WTC11 (cell line): ENCODE measurements at regions not wholly inside any gene's neighbourhood (a gene's known extent, or its start where the extent isn't known, plus 50 kb on each side); places are given as distances from the start of the nearest gene placed in this dataset.

ENCODE experiments used
- ATAC-seq: fragments of 200-7000 bp; cut with Tn5 transposase; 2 replicates; pipeline ENCODE4 v1.10.0; 2021; ENCODE audit warnings: mild to moderate bottlenecking, moderate library complexity
- CTCF ChIA-PET: fragments of 300-600 bp; sonication (Branson Sonifier 250); formaldehyde crosslinking; loops from one replicate; lab custom pipeline; 2021; ENCODE audit warnings: antibody characterized with exemption; lab: Charles Lee
- POLR2A ChIA-PET: fragments of 350-600 bp; sonication (Branson Sonifier 250); formaldehyde crosslinking; loops from one replicate; lab custom pipeline; 2021; ENCODE audit warnings: antibody characterized with exemption; lab: Charles Lee
- DNase-seq: peaks from one replicate; pipeline ENCODE4 v3.0.0; 2021; ENCODE audit warnings: low spot score
- H3K27ac Mint-ChIP-seq: 2 replicates; pipeline ENCODE4 v1.8.0; 2021; ENCODE audit warnings: mixed read lengths
- H3K27me3 Mint-ChIP-seq: 2 replicates; pipeline ENCODE4 v1.8.0; 2021; ENCODE audit warnings: low read depth, mild to moderate bottlenecking, moderate library complexity, mixed read lengths
- H3K36me3 Mint-ChIP-seq: 2 replicates; pipeline ENCODE4 v1.8.0; 2021; ENCODE audit warnings: mixed read lengths
- H3K4me1 Mint-ChIP-seq: 2 replicates; pipeline ENCODE4 v1.8.0; 2022; ENCODE audit warnings: mixed read lengths
- H3K4me3 Mint-ChIP-seq: 2 replicates; pipeline ENCODE4 v1.8.0; 2021; ENCODE audit warnings: mild to moderate bottlenecking, moderate library complexity, mixed read lengths
- H3K9me3 Mint-ChIP-seq: 2 replicates; pipeline ENCODE4 v1.8.0; 2021; ENCODE audit warnings: mixed read lengths
- ATF2 ChIP-seq: sonication (generic); formaldehyde crosslinking; IDR thresholded peaks from 2 replicates; pipeline ENCODE4 v1.8.1; 2022; ENCODE audit warnings: low read depth, missing genetic modification reagents, borderline replicate concordance
- ATF3 ChIP-seq: sonication (generic); formaldehyde crosslinking; conservative IDR thresholded peaks from 2 replicates; pipeline ENCODE4 v1.8.1; 2022; ENCODE audit warnings: mild to moderate bottlenecking, missing genetic modification reagents
- CREB1 ChIP-seq: sonication (generic); formaldehyde crosslinking; IDR thresholded peaks from 2 replicates; pipeline ENCODE4 v1.8.0; 2023; ENCODE audit warnings: mild to moderate bottlenecking, missing genetic modification reagents
- CREM ChIP-seq: sonication (generic); formaldehyde crosslinking; IDR thresholded peaks from 2 replicates; pipeline ENCODE4 v1.8.1; 2022; ENCODE audit warnings: mild to moderate bottlenecking, missing genetic modification reagents, moderate library complexity
- GTF2I ChIP-seq: fragments of 250-450 bp; sonication (Bioruptor Pico); conservative IDR thresholded peaks from 2 replicates; pipeline ENCODE4 v1.4.0; 2021; ENCODE audit warnings: mild to moderate bottlenecking
- JUN ChIP-seq: sonication (generic); formaldehyde crosslinking; IDR thresholded peaks from 2 replicates; pipeline ENCODE4 v1.8.0; 2023; ENCODE audit warnings: mild to moderate bottlenecking, missing genetic modification reagents
- MXD4 ChIP-seq: fragments of 250-450 bp; sonication (Bioruptor Pico); IDR thresholded peaks from 2 replicates; pipeline ENCODE4 v1.8.0; 2021; ENCODE audit warnings: mild to moderate bottlenecking, moderate library complexity, borderline replicate concordance
- NR1H2 ChIP-seq: sonication (generic); formaldehyde crosslinking; IDR thresholded peaks from 2 replicates; pipeline ENCODE4 v1.9.0; 2021; ENCODE audit warnings: mild to moderate bottlenecking, moderate library complexity, missing genetic modification reagents
- NR3C1 ChIP-seq: sonication (generic); formaldehyde crosslinking; conservative IDR thresholded peaks from 2 replicates; pipeline ENCODE4 v1.8.1; 2023; ENCODE audit warnings: low read depth, mild to moderate bottlenecking, missing genetic modification reagents
- OVOL2 ChIP-seq: fragments of 250-450 bp; sonication (Bioruptor Pico); IDR thresholded peaks from 2 replicates; pipeline ENCODE4 v1.9.0; 2021; ENCODE audit warnings: mild to moderate bottlenecking, borderline replicate concordance
- RORB ChIP-seq: fragments of 250-450 bp; sonication (Bioruptor Pico); IDR thresholded peaks from 2 replicates; pipeline ENCODE4 v1.9.0; 2021; ENCODE audit warnings: mild to moderate bottlenecking
- TP53 ChIP-seq: sonication (generic); formaldehyde crosslinking; IDR thresholded peaks from 2 replicates; pipeline ENCODE4 v1.8.1; 2023; ENCODE audit warnings: mild to moderate bottlenecking, missing genetic modification reagents
- USF1 ChIP-seq: sonication (generic); formaldehyde crosslinking; IDR thresholded peaks from 2 replicates; pipeline ENCODE4 v1.8.0; 2022; ENCODE audit warnings: mild to moderate bottlenecking, missing genetic modification reagents
- ZBTB43 ChIP-seq: sonication (generic); formaldehyde crosslinking; IDR thresholded peaks from 2 replicates; pipeline ENCODE4 v1.8.1; 2023; ENCODE audit warnings: mild to moderate bottlenecking, missing genetic modification reagents
- ZNF671 ChIP-seq: fragments of 250-450 bp; sonication (Bioruptor Pico); IDR thresholded peaks from 2 replicates; pipeline ENCODE4 v1.8.0; 2021; ENCODE audit warnings: mild to moderate bottlenecking
- TF ChIP-seq, protein P1 (sequence below): fragments of 250-450 bp; sonication (Bioruptor Pico); IDR thresholded peaks from 2 replicates; pipeline ENCODE4 v1.9.0; 2021; ENCODE audit warnings: mild to moderate bottlenecking, borderline replicate concordance
- TF ChIP-seq, protein P2 (sequence below): fragments of 250-450 bp; sonication (Bioruptor Pico); conservative IDR thresholded peaks from 2 replicates; pipeline ENCODE4 v1.9.0; 2021; ENCODE audit warnings: mild to moderate bottlenecking
- TF ChIP-seq, protein P3 (sequence below): sonication (generic); formaldehyde crosslinking; IDR thresholded peaks from 2 replicates; pipeline ENCODE4 v1.8.1; 2023; ENCODE audit warnings: mild to moderate bottlenecking, missing genetic modification reagents, moderate library complexity
- TF ChIP-seq, protein P4 (sequence below): fragments of 250-450 bp; sonication (Bioruptor Pico); IDR thresholded peaks from 2 replicates; pipeline ENCODE4 v1.9.0; 2021; ENCODE audit warnings: moderate library complexity, mild to moderate bottlenecking, inconsistent platforms, borderline replicate concordance
- TF ChIP-seq, protein P5 (sequence below): sonication (generic); formaldehyde crosslinking; IDR thresholded peaks from 2 replicates; pipeline ENCODE4 v1.8.0; 2023; ENCODE audit warnings: mild to moderate bottlenecking, missing genetic modification reagents

- no peak for TF ChIP-seq ZNF671
- TF ChIP-seq CREB1 (CRISPR knock-in tag): no peak
- TF ChIP-seq ATF2: no peak
Measured at GRCh38 chr1:58895082-58895481, 111.2 kb upstream of the JUN start (continued).

GRCh38 chr1:58895559-58896145 is 111.8 kb upstream of the JUN start:
- H3K27me3 Mint-ChIP-seq: no peaks in the 10 kb centered on the region; the same call in 1 of the 2 replicates
- H3K4me1 Mint-ChIP-seq: peaks cover 12% of the 10 kb centered on the region
- peaks cover 4% of the 10 kb centered on the region; the same call in 1 of the 2 replicates for H3K9me3 Mint-ChIP-seq
- DNase-seq: no peak
- no peaks in the 10 kb centered on the region for H3K36me3 Mint-ChIP-seq
- CTCF ChIA-PET: interaction anchor here (0.5 kb wide), 1 partner anchor 629 kb away, joined by 4 read pairs; no protein-coding TSS in a partner anchor
- POLR2A ChIA-PET: no interaction called here
- H3K4me3 Mint-ChIP-seq: no peak overlapping the region
- H3K27ac Mint-ChIP-seq: no peak overlapping the region
- ATAC-seq: no peak
- TF ChIP-seq CREM (CRISPR knock-in tag) (no peak), NR1H2 (CRISPR knock-in tag) (no peak), USF1 (no peak), JUN (CRISPR knock-in tag) (no peak), RORB (CRISPR knock-in tag) (no peak), ZBTB43 (no peak), OVOL2 (CRISPR knock-in tag) (no peak), NR3C1 (CRISPR knock-in tag) (no peak), ATF3 (CRISPR knock-in tag) (no peak), MXD4 (CRISPR knock-in tag) (no peak), TP53 (CRISPR knock-in tag) (no peak), GTF2I (no peak)
- TF ChIP-seq, protein P1, sequence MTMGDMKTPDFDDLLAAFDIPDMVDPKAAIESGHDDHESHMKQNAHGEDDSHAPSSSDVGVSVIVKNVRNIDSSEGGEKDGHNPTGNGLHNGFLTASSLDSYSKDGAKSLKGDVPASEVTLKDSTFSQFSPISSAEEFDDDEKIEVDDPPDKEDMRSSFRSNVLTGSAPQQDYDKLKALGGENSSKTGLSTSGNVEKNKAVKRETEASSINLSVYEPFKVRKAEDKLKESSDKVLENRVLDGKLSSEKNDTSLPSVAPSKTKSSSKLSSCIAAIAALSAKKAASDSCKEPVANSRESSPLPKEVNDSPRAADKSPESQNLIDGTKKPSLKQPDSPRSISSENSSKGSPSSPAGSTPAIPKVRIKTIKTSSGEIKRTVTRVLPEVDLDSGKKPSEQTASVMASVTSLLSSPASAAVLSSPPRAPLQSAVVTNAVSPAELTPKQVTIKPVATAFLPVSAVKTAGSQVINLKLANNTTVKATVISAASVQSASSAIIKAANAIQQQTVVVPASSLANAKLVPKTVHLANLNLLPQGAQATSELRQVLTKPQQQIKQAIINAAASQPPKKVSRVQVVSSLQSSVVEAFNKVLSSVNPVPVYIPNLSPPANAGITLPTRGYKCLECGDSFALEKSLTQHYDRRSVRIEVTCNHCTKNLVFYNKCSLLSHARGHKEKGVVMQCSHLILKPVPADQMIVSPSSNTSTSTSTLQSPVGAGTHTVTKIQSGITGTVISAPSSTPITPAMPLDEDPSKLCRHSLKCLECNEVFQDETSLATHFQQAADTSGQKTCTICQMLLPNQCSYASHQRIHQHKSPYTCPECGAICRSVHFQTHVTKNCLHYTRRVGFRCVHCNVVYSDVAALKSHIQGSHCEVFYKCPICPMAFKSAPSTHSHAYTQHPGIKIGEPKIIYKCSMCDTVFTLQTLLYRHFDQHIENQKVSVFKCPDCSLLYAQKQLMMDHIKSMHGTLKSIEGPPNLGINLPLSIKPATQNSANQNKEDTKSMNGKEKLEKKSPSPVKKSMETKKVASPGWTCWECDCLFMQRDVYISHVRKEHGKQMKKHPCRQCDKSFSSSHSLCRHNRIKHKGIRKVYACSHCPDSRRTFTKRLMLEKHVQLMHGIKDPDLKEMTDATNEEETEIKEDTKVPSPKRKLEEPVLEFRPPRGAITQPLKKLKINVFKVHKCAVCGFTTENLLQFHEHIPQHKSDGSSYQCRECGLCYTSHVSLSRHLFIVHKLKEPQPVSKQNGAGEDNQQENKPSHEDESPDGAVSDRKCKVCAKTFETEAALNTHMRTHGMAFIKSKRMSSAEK: no peak
- TF ChIP-seq, protein P2, sequence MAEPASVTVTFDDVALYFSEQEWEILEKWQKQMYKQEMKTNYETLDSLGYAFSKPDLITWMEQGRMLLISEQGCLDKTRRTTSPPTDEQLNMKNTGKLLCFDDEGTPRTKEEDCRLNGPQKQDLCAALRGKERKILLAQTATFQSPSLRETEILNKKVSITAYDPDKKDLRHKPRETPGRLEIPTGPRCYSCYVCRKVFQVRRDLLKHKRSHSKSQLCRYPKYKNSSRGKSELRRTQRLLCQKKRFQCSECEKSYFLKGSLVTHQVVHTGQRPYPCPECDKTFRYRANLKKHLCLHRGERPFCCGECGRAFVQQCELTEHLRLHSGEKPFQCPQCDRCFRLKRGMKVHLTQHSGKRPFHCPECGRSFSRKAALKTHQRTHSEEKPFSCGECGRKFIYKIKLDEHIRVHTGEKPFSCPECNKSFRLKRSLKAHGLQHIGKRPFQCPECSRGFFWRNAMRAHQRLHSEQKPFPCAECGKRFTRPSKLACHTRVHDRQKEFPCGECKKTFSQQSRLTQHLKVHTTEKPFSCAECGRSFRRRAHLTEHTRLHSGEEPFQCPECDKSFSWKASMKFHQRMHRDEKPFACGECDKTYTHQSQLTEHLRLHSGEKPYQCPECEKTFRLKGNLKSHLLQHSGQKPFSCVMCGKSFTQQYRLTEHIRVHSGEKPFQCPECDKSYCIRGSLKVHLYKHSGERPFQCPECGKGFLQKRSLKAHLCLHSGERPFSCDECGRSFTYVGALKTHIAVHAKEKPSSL (CRISPR knock-in tag): no peak
- TF ChIP-seq, protein P3, sequence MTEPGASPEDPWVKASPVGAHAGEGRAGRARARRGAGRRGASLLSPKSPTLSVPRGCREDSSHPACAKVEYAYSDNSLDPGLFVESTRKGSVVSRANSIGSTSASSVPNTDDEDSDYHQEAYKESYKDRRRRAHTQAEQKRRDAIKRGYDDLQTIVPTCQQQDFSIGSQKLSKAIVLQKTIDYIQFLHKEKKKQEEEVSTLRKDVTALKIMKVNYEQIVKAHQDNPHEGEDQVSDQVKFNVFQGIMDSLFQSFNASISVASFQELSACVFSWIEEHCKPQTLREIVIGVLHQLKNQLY (CRISPR knock-in tag): no peak
- TF ChIP-seq, protein P4, sequence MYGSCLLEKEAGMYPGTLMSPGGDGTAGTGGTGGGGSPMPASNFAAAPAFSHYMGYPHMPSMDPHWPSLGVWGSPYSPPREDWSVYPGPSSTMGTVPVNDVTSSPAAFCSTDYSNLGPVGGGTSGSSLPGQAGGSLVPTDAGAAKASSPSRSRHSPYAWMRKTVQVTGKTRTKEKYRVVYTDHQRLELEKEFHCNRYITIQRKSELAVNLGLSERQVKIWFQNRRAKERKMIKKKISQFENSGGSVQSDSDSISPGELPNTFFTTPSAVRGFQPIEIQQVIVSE (CRISPR knock-in tag): no peak
- TF ChIP-seq, protein P5, sequence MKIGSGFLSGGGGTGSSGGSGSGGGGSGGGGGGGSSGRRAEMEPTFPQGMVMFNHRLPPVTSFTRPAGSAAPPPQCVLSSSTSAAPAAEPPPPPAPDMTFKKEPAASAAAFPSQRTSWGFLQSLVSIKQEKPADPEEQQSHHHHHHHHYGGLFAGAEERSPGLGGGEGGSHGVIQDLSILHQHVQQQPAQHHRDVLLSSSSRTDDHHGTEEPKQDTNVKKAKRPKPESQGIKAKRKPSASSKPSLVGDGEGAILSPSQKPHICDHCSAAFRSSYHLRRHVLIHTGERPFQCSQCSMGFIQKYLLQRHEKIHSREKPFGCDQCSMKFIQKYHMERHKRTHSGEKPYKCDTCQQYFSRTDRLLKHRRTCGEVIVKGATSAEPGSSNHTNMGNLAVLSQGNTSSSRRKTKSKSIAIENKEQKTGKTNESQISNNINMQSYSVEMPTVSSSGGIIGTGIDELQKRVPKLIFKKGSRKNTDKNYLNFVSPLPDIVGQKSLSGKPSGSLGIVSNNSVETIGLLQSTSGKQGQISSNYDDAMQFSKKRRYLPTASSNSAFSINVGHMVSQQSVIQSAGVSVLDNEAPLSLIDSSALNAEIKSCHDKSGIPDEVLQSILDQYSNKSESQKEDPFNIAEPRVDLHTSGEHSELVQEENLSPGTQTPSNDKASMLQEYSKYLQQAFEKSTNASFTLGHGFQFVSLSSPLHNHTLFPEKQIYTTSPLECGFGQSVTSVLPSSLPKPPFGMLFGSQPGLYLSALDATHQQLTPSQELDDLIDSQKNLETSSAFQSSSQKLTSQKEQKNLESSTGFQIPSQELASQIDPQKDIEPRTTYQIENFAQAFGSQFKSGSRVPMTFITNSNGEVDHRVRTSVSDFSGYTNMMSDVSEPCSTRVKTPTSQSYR (CRISPR knock-in tag): no peak
